ENCODE measurements at regions not wholly inside any gene's neighbourhood (a gene's known extent, or its start where the extent isn't known, plus 50 kb on each side); places are given as distances from the start of the nearest gene placed in this dataset.
"Not testable (repeated sequence)": the region's sequence is repeated elsewhere in the genome, so short reads cannot be mapped to it uniquely, and the experiment has no call there.

DNA sequence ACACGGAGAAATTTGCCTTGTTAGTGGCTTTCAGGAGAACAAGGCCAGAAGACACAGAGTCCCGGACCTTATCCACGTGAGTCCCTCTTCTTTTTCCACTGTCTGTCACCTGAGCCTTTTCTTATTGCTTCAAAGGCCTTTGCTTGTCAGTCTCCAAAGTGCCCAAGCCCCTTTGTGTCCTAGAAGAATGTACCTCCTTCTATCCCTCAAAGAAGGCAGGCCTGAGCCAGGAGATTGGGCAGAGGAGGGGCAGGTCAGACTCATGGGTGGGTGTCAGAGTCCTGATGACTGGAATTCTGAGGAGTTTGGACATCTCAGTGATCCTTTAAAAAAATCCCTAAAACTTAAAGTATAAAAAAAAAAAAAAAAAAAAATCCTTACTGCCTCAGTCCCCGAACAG lies 299.6 kb upstream of the NCAM1 start:
- no peak for DNase-seq

DNA sequence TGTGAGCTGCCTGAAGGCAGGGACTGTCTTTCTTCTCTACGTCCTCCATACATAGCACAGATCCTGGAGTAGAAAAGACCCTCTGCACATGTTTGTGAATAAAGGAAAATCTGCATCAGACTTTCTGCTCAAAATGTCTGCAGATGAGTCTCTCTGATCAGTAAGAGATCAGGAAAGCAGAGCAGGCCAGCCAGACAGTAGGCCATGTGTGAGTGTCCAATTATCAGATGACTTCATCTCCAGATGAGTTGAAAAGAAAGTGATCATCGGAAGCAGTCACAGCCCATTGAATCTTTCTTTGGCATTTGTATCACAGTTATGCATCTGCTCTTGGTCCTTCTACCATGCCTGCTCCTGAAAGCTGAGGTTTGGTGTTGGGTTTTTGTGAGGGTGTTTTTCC lies 298.7 kb upstream of the NCAM1 start:
- no peak for DNase-seq

DNA sequence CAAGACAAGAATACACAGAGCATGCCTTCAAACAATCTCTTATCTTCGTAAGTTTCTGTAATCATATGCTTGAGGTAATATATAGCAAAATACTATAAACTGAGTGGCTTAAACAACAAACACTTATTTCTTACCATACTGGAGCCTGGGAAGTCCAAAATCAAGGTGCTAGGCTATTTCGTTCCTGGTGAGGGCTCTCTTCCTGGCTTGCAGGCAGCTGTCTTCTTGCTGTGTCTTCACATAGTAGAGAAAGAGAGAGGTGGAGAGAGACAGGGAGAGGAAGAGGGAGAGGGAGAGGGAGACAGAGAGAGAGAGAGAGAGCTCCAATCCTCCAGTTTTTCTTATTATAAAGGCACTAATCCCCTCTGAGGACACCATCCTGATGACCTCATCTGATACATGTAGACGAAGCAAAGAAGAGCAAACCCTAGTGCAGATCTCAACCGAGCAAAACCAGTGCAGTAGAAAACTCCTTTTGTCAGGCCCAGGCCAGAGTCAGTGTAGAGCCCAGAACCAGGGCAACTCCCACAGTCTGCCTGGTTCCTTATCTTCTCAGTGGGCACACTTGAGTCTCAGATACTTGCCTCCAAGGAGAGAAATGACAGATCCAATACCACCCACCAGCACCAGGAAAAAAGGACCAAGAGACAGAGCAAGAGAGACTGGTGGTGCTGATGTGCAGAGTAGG lies 297.1 kb upstream of the NCAM1 start:
- no peak for DNase-seq

DNA sequence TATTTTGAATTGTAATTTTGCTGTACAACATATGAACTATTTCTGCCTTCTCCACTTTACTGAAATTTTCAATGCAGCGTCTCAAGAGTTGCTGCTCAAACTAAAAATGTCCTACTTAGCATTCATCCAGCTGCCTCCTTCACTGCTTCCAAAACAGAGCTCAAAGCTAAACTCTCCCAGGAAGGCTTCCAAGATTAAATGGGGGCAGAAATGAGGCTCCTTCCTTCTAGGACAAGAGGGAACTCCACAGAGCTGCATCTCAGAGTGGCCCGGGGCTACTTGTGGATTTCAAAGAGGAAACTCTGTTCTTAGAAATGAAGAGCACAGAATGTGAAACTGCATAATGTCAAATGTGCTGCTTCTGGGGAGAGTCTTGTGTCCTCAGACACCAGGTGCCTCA lies 295.9 kb upstream of the NCAM1 start:
- no peak for DNase-seq

DNA sequence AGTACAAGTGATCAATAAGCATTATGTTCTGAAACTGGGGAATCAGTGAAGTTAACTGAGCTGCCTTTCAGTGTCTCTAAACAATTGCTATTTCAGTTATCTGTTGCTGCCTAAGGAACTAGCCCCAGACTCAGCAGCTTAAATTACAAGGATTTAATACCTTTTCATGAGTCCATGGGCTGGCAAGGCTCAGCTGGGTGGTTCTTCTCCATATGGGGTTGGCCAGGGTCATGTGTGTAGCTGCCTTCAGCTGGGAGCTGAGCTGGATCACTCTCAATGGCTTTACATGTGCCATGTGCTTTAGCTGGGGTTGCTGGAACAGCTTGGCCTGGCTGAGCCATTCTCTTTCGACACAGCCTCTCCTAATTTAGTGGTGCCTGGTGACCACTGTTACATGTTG lies 295.0 kb upstream of the NCAM1 start:
- no peak for DNase-seq

DNA sequence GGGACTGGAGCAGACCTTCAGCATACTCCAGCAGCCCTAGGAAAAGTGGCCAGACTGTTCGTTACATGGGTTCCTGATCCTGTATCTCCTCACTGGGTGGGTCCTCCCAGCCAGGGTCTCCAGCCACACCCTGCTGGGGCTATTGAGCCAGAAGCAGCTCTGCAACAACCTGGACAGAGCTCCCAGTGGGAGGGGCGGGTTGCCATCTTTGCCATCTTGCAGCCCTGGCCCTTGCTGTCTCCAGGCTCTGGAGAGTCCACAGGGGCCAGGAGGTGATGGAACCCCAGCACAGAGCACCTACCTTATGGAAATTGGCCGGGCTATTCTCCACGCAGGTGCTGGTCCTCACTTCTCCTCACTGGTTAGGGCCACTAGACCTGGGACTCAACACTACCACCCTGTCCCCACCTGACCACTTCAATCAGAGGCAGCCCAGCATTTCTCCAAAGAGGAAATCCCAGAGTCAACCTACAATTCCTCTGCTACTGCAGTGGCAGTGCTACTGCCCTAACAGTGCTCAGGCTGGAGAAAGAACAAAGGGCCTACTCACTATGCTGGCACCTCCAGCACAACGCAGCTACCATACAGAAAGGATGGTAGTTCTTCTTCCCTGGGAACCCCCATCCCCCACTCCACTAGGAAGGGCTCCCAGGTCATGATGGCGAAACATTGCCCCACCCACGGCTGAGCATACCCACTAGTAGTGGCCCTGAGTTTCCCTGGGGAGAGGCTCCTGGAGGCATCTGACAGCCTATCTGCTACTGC lies 290.2 kb upstream of the NCAM1 start:
- peak in 1 of 2 experiments; percentile 39 for DNase-seq

DNA sequence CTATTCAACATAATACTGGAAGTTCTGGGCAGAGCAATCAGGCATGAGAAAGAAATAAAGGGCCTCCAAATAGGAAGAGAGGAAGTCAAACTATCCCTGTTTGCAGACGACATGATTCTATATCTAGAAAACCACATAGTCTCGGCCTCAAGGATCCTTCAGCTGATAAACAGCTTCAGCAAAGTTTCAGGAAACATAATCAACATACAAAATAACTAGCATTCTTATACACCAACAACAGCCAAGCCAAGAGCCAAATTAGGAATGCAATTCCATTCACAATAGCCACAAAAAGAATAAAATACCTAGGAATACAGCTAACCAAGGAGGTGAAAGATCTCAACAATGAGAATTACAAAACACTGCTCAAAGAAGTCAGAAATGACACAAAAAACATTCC lies 287.8 kb upstream of the NCAM1 start:
- DNase-seq: not testable (repeated sequence)

DNA sequence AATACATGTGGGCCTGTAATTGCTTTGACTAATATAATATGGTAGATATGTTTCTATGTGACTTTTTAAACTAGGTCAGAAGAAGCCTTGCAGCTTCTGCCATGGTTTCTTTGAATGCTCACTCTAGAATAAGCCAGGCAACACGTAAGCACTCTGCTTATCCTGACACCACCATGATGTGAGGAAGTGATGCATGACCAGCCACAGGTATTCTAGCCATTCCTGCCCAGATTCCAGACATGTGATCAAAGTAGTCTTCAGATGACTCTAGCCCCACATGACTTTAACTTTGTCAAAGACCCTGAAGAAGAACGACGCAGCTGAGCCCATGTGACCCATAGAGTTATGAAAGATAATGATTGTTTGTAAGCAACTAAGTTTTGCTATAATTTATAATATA lies 276.1 kb upstream of the NCAM1 start:
- DNase-seq: no peak

DNA sequence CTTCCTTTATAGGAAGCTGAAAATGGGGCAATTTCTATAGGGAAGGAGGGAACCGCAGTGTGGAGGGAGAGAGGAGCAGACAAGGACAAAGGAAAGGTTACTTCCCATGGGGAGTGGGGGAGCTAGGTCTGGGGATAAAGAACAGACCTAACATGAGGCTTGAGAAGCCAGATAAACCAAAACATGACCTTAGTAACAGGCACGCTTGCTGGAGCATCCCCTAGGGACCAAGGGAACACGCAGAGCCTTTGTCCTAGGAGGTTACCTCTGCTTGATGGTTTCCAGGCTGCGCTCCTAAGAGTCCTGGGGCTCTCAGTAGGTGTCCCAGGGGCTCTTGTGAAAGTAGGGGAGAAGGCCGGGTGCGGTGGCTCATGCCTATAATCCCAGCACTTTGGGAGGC lies 271.4 kb upstream of the NCAM1 start:
- DNase-seq: peak in 1 of 2 experiments; percentile 38

DNA sequence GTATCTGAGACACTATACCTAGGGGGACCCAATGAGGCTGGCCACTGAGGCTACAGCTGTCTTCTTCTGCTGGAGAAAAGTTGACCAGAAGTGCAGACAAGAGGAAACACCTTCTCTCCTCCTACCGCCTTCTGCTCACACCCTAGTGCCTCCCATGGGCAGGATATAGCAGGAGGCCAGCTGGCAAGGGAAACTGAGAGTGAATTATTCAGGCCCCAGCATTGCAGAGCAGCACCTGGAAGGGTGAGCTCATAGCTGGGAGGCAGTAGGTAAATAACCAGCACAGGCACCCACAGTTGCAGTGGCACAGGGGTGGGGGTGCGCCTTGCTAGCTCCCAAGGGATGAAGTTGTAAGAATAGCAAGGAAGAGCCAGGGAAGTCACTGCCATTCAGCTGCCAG lies 267.4 kb upstream of the NCAM1 start:
- peak in 1 of 2 experiments; percentile 61 for DNase-seq

DNA sequence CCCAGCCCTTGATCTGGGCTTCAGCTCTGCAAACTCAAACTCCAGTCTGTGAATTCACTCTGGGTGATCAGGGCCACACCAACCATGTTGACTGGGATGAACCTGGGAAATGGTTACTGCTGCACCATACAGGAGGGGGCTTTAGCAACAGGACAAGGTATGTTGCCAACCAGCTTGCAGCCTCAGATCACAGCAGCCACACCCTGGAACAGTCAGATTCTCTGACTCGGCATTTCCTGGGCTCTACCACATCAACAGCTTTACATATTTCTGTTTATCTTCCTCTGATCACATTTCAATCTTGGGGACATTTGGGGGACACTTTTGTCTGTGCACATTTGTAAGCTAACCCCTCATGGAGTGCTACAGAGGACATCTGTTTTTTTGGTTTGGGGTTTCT lies 267.0 kb upstream of the NCAM1 start:
- DNase-seq: peak in 1 of 2 experiments; percentile 61

DNA sequence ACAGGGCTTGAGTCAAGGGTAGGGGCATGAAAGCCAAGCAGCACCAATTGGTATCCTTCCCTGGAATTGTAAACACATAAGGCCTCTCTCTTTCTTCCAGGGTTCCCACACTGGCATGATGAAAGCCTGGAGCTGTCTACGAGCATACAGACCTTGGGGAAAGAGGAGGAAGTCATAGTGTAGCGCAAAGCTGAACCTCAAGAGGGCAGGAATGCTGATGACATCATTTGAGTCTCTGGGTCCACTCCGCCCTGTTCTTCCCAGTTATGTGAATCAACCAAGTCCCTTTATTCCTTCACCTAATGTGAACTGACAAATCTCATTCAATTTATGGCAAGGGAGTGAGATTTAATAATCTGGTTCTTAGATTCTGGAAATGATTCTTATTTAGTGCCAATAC lies 266.4 kb upstream of the NCAM1 start:
- peak in 1 of 2 experiments; percentile 66 for DNase-seq

DNA sequence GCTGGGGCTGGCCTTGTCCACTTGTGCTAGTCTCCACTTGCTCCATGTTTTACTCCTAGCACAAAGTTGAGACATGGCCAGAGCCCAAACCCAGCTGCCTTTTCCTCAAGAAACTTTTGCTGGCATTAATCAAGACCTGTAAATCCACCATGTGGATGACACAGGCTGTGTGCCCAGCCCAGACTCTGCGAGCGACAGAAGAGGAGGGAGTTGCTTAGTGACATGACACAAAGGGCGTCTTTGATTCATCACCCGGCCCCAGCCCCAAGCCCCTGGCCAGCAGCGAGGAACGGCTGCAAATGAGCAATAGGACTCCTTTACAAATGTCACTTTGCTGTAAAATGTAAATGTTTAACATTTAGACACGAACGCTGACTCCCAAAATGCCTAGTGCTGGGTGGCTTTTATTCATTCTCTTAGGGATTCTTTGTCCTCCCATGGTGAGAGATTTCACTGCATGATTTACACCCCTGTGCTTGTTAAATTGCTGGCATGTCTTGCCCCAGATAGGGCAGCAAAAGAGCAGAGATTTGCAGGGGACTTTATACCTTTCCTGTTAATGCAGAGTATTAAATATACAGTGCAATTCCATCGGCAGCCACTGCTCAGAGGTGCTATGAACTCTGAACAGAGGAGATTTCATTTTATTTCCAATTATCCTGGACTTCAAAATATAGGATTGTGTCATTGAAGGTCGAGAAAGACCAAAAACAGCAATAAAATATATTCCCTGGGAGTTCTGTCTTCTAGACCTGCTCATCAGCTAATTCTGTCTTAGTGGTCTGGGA lies 263.6 kb upstream of the NCAM1 start:
- peak; percentile 64 to 87 for DNase-seq

DNA sequence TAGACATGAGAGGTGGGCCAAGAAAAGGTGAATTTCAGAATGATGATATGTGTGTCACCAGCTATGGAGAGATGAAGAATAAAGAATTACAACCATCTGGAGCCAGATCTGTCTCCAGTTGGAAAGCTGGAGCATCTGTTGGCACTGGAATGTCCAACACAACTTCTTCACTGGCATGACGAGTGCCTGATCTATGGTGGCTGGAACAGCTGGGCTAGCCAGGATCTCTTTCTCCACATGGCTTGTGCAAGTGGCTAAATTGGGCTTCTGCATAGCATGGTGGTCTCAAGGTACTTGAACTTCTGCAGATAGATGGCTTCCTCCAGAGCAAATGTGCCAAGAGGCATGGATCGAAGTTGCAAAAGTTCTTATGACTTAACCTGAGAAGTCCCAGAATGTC lies 256.1 kb upstream of the NCAM1 start:
- DNase-seq: no peak

DNA sequence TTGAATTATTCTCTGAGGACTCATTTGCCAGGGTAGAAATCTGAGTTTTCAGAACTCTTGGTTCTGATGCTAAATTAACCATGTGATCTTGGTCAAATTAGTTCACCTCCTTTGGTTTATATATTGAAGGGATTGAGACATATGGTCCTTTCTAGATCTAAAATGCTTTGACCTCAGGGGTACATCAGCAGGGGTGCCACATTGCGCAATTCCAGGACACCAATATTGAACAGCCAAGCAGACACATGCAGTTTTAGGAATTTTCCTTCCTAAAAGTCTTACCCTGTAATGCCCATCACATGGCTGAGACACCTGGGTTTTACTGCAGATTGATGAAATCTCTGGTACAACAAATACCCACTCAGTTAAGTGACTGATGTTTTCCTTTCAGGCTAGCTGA lies 254.4 kb upstream of the NCAM1 start:
- no peak for DNase-seq

DNA sequence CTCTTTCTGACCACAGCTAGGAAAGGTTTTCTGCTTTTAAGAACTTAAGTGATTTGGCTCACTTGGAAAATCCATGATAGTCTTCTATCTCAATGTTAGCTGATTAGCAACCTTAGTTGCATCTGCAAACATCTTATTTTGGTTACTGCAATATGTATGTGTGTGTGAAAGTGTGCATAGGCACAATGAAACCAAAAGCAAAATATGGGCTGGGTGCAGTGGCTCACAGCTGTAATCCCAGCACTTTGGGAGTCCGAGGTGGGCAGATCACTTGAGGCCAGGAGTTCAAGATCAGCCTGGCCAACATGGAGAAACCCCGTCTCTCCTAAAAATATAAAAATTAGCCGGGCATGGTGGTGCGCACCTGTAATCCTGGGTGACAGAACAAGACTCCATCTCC lies 246.9 kb upstream of the NCAM1 start:
- DNase-seq: not testable (repeated sequence)

DNA sequence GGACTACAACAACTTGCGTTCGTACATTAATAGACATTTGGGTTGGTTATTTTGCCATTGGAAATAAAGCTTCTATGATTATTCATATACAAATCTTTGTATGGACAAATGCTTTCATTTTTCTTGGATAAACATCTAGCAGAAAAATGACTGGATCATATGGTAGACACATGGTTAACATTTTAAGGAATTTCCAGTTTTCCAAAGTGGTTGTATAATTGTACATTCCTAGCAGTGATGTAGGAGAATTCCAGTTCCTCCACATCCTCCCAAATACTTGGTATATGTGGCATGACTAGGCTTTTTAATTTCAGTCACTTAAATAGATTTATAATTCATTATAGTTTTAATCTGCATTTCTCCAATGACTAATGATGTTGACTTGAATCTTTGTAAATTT lies 246.2 kb upstream of the NCAM1 start:
- DNase-seq: no peak

DNA sequence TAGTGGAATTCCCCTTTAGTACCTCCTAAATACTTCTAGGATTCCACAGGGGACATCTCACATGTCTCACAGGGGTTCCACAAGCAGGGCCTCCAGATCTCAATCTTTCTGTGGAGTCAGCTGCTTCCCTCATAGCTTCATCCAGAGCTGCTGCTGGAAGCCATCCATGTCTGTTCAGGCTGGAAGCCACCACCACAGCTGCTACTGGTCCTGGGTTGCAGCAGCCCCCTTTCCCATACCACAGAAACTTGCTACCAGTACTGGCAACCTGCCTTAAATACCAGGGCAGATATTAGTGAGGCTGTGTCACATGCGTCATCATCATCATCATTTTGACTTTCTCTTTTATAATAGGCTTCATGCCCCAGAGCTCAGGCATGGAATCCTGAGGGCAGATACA lies 242.7 kb upstream of the NCAM1 start:
- DNase-seq: no peak

DNA sequence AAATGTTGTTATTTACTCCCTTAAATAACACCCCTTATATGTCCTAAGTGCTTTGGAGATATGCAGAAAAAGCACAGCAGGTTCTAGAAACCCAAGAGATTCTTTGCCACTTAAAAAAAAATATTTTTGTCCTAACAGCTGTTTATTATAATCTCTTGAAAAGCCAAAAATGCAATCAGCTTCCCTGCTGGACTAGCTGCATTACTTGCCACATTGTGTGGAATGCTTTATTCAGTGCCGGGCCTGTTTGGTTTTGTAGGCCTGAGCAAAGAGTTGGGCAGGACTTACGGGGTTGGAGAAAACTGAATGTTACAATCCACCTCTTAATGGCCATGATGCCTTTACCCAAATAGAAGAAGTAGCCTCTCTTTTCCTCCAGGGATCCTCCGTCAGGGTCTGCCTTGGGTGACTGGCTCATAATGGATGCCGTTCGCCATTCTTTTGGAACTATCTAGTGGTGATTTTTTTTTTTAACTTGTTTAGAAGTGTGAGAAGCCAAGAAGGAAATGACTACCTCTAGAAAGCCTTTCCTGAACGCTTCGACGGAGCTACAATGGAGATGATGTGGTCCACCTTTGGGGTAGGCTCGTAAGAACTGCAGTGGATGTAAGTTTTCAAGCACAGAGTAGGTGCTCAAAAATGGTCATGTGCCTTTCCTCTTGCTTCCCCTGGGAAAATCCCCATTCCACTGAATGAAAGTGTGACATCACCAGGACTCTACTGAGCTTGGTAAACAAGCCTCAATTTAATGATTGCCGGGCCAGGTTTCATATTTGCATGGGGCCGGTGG lies 241.3 kb upstream of the NCAM1 start:
- DNase-seq: peak; percentile 27 to 68

DNA sequence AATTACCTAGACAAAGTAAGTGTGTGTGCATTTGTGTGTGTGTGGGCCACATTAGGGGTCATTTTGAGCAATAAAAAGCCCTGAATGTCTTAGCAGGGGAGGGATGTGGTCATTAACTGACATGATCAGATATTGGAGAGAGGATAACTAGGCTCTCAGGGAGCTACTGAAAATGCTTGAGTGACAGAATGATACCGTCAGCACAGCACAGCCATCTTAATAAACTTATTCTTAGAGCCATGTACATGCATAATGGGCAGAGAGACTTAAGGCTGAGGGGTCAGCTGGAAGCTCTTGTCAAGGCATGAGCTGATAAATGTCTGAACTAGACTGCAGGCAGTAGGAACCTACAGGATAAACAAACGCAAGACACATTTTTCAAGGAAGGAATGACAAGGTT lies 239.1 kb upstream of the NCAM1 start:
- no peak for DNase-seq

DNA sequence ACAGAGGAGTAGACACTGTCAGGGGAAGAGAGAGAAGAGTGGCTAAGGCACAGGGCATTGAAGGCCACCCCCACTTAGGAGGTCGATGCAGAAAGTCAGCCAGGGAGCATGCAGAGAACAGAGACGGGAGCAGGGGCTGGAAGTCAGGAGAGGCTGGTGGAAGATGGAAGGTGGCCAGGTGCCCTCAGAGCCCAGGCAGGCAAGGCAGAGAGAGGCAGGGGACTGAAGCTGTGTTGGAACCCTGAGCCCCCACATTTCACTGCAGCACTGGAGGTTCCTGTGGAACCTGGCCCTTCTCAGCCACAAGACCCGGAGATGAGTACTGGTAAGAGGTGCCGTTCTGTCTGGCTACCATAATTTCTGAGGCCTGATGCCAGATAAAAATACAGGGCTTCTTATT lies 238.3 kb upstream of the NCAM1 start:
- no peak for DNase-seq

DNA sequence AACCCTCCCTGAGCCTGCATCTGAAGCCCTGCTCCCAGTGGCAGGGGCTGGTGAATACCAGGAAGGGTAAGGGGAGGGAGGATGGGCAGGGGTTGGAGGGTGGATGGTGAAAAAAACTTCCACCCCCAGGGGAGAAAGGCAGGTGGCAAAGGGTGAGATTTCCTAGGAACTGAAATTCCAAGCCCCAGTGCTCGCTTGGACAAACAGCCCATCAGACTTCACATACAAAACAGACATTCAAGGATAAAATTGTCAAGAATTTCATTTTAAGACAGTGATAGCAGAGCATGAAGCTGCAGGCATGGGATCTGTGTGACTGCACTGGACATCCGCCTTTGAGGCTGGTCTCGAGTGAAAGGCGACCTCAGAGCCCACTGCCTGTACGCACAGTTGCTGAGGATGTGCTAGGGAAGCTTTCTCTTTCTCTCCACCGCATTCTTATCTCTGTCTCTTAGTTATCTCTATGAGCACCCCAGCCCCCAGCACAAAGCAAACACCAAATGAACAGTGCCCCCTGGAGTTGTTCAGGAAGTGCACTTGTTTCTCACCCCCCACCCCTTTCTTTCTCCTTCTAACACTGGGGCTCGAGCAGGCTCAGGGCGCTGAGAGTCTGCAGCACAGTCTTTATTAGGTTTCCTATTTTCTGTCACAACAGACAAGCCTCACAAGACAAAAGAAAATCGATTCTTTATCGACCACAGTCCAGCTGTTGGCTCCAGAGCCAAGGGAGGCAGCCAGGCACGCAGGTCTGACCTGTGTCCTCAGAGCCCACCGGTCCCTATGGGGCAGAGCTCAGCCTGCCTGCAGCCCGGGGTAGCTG lies 237.3 kb upstream of the NCAM1 start:
- no peak for DNase-seq
